PC-9 (cell line): ENCODE measurements at regions not wholly inside any gene's neighbourhood (a gene's known extent, or its start where the extent isn't known, plus 50 kb on each side); places are given as distances from the start of the nearest gene placed in this dataset.

Source experiments
- EZH2 ChIP-seq: fragments of 200-600 bp; sonication (generic); IDR thresholded peaks from 2 replicates; pipeline ENCODE4 v1.8.0; 2017; ENCODE audit warnings: antibody characterized with exemption, low read depth
- TF ChIP-seq, protein P1 (sequence below): fragments of 200-600 bp; sonication (generic); conservative IDR thresholded peaks from 2 replicates; pipeline ENCODE4 v1.6.1; 2017; ENCODE audit warnings: mixed run types, antibody characterized with exemption, mild to moderate bottlenecking, moderate library complexity

DNA sequence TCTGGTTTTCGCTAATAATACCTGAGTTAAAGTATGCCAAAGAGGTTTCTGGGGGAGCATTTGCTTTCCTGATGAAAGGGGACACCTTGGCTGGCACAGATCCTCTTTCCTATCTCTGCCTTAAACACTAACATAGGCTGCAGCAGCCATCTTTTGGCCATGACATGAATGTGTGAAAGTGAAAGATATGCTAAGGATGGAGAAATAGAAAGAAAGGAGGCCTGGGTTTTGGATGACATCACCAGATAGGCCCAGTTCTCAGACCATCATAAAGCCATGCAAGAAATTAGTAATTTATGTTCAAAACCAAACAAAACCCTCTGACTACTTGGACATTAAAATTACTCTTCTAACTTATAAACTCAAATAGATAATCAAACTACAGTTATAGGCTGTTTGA lies 279.7 kb downstream of the COG6 start:
- TF ChIP-seq, protein P1, sequence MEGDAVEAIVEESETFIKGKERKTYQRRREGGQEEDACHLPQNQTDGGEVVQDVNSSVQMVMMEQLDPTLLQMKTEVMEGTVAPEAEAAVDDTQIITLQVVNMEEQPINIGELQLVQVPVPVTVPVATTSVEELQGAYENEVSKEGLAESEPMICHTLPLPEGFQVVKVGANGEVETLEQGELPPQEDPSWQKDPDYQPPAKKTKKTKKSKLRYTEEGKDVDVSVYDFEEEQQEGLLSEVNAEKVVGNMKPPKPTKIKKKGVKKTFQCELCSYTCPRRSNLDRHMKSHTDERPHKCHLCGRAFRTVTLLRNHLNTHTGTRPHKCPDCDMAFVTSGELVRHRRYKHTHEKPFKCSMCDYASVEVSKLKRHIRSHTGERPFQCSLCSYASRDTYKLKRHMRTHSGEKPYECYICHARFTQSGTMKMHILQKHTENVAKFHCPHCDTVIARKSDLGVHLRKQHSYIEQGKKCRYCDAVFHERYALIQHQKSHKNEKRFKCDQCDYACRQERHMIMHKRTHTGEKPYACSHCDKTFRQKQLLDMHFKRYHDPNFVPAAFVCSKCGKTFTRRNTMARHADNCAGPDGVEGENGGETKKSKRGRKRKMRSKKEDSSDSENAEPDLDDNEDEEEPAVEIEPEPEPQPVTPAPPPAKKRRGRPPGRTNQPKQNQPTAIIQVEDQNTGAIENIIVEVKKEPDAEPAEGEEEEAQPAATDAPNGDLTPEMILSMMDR: no peak
- no peak for TF ChIP-seq EZH2
